HepG2 (cell line): ENCODE measurements at regions not wholly inside any gene's neighbourhood (a gene's known extent, or its start where the extent isn't known, plus 50 kb on each side); places are given as distances from the start of the nearest gene placed in this dataset.

ENCODE experiments used
- ATAC-seq: fragments of 200-7000 bp; cut with Tn5 transposase; 3 replicates; pipeline ENCODE4 v1.9.1; 2020; ENCODE audit warnings: mild to moderate bottlenecking, moderate library complexity
- BruUV-seq: library from RNA; stranded (reverse); fragments of 400-500 nt; replicated peaks from 2 replicates; lab custom pipeline; 2021; lab: Mats Ljungman, UMichigan
- CTCF ChIA-PET: fragments of 300-600 bp; formaldehyde crosslinking; extraction: SDS; loops from one replicate; lab custom pipeline; 2021; ENCODE audit warnings: low total read pairs, inconsistent platforms, low intra/inter-chr PET ratio; lab: Yijun Ruan, JAX
- POLR2A ChIA-PET: fragments of 350-600 bp; sonication (Branson Sonifier 250); formaldehyde crosslinking; loops from one replicate; lab custom pipeline; 2020; ENCODE audit warnings: antibody characterized with exemption, inconsistent platforms; lab: Yijun Ruan, JAX
- DNase-seq: peaks from one replicate; pipeline ENCODE4 v3.0.0-alpha.2; 2015; ENCODE audit warnings: low spot score
- FAIRE-seq: peaks from 3 replicates; lab custom pipeline; 2011; peaks lifted over from hg19 to GRCh38; lab: Jason Lieb, UNC
- H2AFZ ChIP-seq: one replicate; pipeline ENCODE4 v1.6.1; 2011; ENCODE audit warnings: low read length, inconsistent platforms
- H3K27ac ChIP-seq: fragments of 300-600 bp; 3 replicates; pipeline ENCODE4 v1.8.0; 2011; ENCODE audit warnings: mixed run types, mild to moderate bottlenecking, mixed read lengths, low read length, inconsistent platforms; ENCODE audit not compliant: insufficient read depth; ENCODE audit errors: extremely low read length
- H3K27me3 ChIP-seq, 2 experiments: fragments of 200-600 bp in 1 of 2; 2 replicates in 1 of 2; 3 replicates in 1 of 2; pipeline versions ENCODE4 v1.6.0 to v1.8.0; 2011; ENCODE audit warnings: low read length in 2 of 2, mild to moderate bottlenecking in 2 of 2, moderate library complexity in 2 of 2, inconsistent platforms in 1 of 2; ENCODE audit not compliant: insufficient read depth in 2 of 2, control insufficient read depth in 1 of 2
- H3K36me3 ChIP-seq, 2 experiments: fragments of 200-600 bp in 1 of 2; replicated peaks in 1 of 2; 2 replicates in 1 of 2; 3 replicates in 1 of 2; pipeline versions ENCODE4 v1.5.1 to v1.8.0; 2011; ENCODE audit warnings: low read length in 2 of 2, inconsistent platforms in 1 of 2; ENCODE audit not compliant: insufficient read depth in 2 of 2, control insufficient read depth in 1 of 2
- H3K4me1 ChIP-seq: 2 replicates; pipeline ENCODE4 v1.5.1; 2012; ENCODE audit warnings: low read length, inconsistent platforms; ENCODE audit not compliant: insufficient read depth
- H3K4me2 ChIP-seq: 2 replicates; pipeline ENCODE4 v1.6.0; 2011; ENCODE audit warnings: low read depth, low read length, inconsistent platforms
- H3K4me3 ChIP-seq, 3 experiments: fragments of 200-600 bp in 1 of 3; sonication (generic), shearing (Covaris generic) in 1 of 3; replicated peaks in 1 of 3; 2 replicates each; pipeline ENCODE4 v1.5.1; 2011 to 2016; ENCODE audit warnings: low read length in 3 of 3, inconsistent platforms in 2 of 3, low read depth in 2 of 3, mild to moderate bottlenecking in 2 of 3, control low read depth in 1 of 3, mixed read lengths in 1 of 3; ENCODE audit not compliant: insufficient read depth in 1 of 3
- H3K79me2 ChIP-seq: one replicate; pipeline ENCODE4 v1.6.1; 2011; ENCODE audit warnings: low read length, inconsistent platforms; ENCODE audit not compliant: insufficient read depth
- H3K9ac ChIP-seq: 2 replicates; pipeline ENCODE4 v1.6.0; 2011; ENCODE audit warnings: mild to moderate bottlenecking, low read depth, low read length, inconsistent platforms; ENCODE audit not compliant: insufficient read depth
- H3K9me3 ChIP-seq: 2 replicates; pipeline ENCODE4 v1.5.1; 2012; ENCODE audit warnings: mild to moderate bottlenecking, low read length
- H4K20me1 ChIP-seq: 2 replicates; pipeline ENCODE4 v1.6.0; 2011; ENCODE audit warnings: inconsistent platforms, mild to moderate bottlenecking, low read length, moderate library complexity; ENCODE audit not compliant: insufficient read depth
- ARNT ChIP-seq: fragments of 450-650 bp; IDR thresholded peaks from 2 replicates; pipeline ENCODE4 v1.6.1; 2017
- ATM ChIP-seq: fragments of 450-650 bp; IDR thresholded peaks from 2 replicates; pipeline ENCODE4 v1.7.1; 2017; ENCODE audit warnings: mild to moderate bottlenecking, borderline replicate concordance
- FOXA1 ChIP-seq, 2 experiments: fragments of 450-650 bp in 1 of 2; sonication (generic) in 1 of 2; formaldehyde crosslinking in 1 of 2; IDR thresholded peaks; 2 replicates each; pipeline versions ENCODE4 v1.4.0 to v1.6.1; 2016 to 2020; ENCODE audit warnings: missing genetic modification reagents in 1 of 2
- GPN1 ChIP-seq: sonication (generic); formaldehyde crosslinking; IDR thresholded peaks from 2 replicates; pipeline ENCODE4 v1.5.1; 2020; ENCODE audit warnings: missing genetic modification reagents, borderline replicate concordance
- MTA1 ChIP-seq: sonication (generic); formaldehyde crosslinking; IDR thresholded peaks from 2 replicates; pipeline ENCODE4 v1.4.0; 2020; ENCODE audit warnings: missing genetic modification reagents, mild to moderate bottlenecking, borderline replicate concordance
- PAWR ChIP-seq: sonication (generic); formaldehyde crosslinking; IDR thresholded peaks from 2 replicates; pipeline ENCODE4 v1.4.0; 2020; ENCODE audit warnings: missing genetic modification reagents, mild to moderate bottlenecking, borderline replicate concordance
- RELA ChIP-seq: sonication (generic); formaldehyde crosslinking; IDR thresholded peaks from 2 replicates; pipeline ENCODE4 v1.4.0; 2020; ENCODE audit warnings: missing genetic modification reagents
- SAFB2 ChIP-seq: sonication (generic); formaldehyde crosslinking; IDR thresholded peaks from 2 replicates; pipeline ENCODE4 v1.5.1; 2020; ENCODE audit warnings: missing genetic modification reagents, low read depth, mild to moderate bottlenecking, borderline replicate concordance
- SETDB1 ChIP-seq: sonication (generic); formaldehyde crosslinking; IDR thresholded peaks from 2 replicates; pipeline ENCODE4 v1.5.1; 2020; ENCODE audit warnings: missing genetic modification reagents, mild to moderate bottlenecking, borderline replicate concordance
- SOX6 ChIP-seq, 2 experiments: fragments of 450-650 bp in 1 of 2; sonication (generic) in 1 of 2; formaldehyde crosslinking in 1 of 2; IDR thresholded peaks; 2 replicates each; pipeline versions ENCODE4 v1.4.0 to v1.6.1; 2017 to 2020; ENCODE audit warnings: antibody characterized with exemption in 1 of 2, mild to moderate bottlenecking in 1 of 2, missing genetic modification reagents in 1 of 2
- TOE1 ChIP-seq: sonication (generic); formaldehyde crosslinking; IDR thresholded peaks from 2 replicates; pipeline ENCODE4 v1.4.0; 2020; ENCODE audit warnings: mild to moderate bottlenecking, missing genetic modification reagents
- ZFY ChIP-seq: sonication (generic); formaldehyde crosslinking; IDR thresholded peaks from 2 replicates; pipeline ENCODE4 v1.4.0; 2020; ENCODE audit warnings: missing genetic modification reagents
- ZNF253 ChIP-seq: sonication (generic); formaldehyde crosslinking; IDR thresholded peaks from 2 replicates; pipeline ENCODE4 v1.8.0; 2022; ENCODE audit warnings: mild to moderate bottlenecking, missing genetic modification reagents, borderline replicate concordance
- ZNF354B ChIP-seq: sonication (generic); formaldehyde crosslinking; IDR thresholded peaks from 2 replicates; pipeline ENCODE4 v1.8.0; 2022; ENCODE audit warnings: mild to moderate bottlenecking, missing genetic modification reagents
- ZNF772 ChIP-seq: sonication (generic); formaldehyde crosslinking; IDR thresholded peaks from 2 replicates; pipeline ENCODE4 v1.5.0; 2020; ENCODE audit warnings: mild to moderate bottlenecking, missing genetic modification reagents
- ZNF792 ChIP-seq: IDR thresholded peaks from 2 replicates; pipeline ENCODE4 v1.6.1; 2016
- WGBS: methylation state at CpG from one replicate; pipeline ENCODE4 v1.1.6; 2017; ENCODE audit warnings: low lambda C conversion rate; 5-methylcytosine and 5-hydroxymethylcytosine counted together
- in situ Hi-C: cut with HindIII; loops from 2 replicates; pipeline ENCODE4 v1.10.0; 2017; ENCODE audit warnings: low pct_unique_long_range_greater_than_20kb; ENCODE audit not compliant: extremely low pct_ligation_motif_present
- intact Hi-C: fragments of 100-400 bp; cut with micrococcal nuclease; formaldehyde crosslinking; loops from one replicate; pipeline ENCODE4 v1.10.0; 2022; ENCODE audit not compliant: unreplicated experiment
- TF ChIP-seq, protein P1 (sequence below): sonication (generic); formaldehyde crosslinking; IDR thresholded peaks from 2 replicates; pipeline ENCODE4 v1.4.0; 2020; ENCODE audit warnings: missing genetic modification reagents, borderline replicate concordance
- TF ChIP-seq, protein P2 (sequence below): sonication (generic); formaldehyde crosslinking; IDR thresholded peaks from 2 replicates; pipeline ENCODE4 v1.4.0; 2020; ENCODE audit warnings: missing genetic modification reagents, borderline replicate concordance
- TF ChIP-seq, protein P3 (sequence below): sonication (generic); formaldehyde crosslinking; IDR thresholded peaks from 2 replicates; pipeline ENCODE4 v1.4.0; 2020; ENCODE audit warnings: missing genetic modification reagents
- TF ChIP-seq, protein P4 (sequence below): sonication (generic); formaldehyde crosslinking; IDR thresholded peaks from 2 replicates; pipeline ENCODE4 v1.5.0; 2020; ENCODE audit warnings: missing genetic modification reagents

DNA sequence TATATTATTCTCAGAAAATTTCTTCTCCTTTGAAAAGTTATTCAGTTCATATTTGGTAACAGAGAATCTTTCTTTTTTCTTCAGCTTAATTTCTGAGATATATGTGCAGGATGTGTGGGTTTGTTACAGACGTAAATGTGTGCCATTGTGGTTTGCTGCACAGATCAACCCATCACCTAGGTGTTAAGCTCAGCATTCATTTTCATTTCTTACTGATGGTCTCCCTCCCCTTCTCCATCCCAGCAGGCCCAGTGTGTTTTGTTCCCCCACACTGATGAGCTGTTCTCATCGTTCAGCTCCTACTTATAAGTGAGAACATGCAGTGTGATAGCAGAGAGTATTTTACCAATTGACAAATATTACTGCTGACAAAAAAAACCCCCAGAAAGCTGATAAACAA lies 330.0 kb upstream of the CHD1 start:
- 4% methylated on average over 2 of the region's 2 CpGs for WGBS
- Histone ChIP-seq H2AFZ (no peak overlapping the region), H3K9me3 (0 out of 2 replicates have a peak, but pooled peaks cover 7% of the 10 kb centered on the region), H3K4me3 (no peak overlapping the region), H3K27ac (no peak overlapping the region), H3K79me2 (no peaks in the 10 kb centered on the region), H3K27me3 (no peaks in the 10 kb centered on the region), H3K4me2 (no peak overlapping the region), H3K36me3 (no peaks in the 10 kb centered on the region), H3K4me1 (no peaks in the 10 kb centered on the region), H4K20me1 (no peaks in the 10 kb centered on the region), H3K9ac (no peak overlapping the region)
- BruUV-seq: no TSS peak
- no peak for TF ChIP-seq RELA (CRISPR knock-in tag)
- TF ChIP-seq, protein P1, sequence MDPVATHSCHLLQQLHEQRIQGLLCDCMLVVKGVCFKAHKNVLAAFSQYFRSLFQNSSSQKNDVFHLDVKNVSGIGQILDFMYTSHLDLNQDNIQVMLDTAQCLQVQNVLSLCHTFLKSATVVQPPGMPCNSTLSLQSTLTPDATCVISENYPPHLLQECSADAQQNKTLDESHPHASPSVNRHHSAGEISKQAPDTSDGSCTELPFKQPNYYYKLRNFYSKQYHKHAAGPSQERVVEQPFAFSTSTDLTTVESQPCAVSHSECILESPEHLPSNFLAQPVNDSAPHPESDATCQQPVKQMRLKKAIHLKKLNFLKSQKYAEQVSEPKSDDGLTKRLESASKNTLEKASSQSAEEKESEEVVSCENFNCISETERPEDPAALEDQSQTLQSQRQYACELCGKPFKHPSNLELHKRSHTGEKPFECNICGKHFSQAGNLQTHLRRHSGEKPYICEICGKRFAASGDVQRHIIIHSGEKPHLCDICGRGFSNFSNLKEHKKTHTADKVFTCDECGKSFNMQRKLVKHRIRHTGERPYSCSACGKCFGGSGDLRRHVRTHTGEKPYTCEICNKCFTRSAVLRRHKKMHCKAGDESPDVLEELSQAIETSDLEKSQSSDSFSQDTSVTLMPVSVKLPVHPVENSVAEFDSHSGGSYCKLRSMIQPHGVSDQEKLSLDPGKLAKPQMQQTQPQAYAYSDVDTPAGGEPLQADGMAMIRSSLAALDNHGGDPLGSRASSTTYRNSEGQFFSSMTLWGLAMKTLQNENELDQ (CRISPR knock-in tag): no peak
- TF ChIP-seq, protein P2, sequence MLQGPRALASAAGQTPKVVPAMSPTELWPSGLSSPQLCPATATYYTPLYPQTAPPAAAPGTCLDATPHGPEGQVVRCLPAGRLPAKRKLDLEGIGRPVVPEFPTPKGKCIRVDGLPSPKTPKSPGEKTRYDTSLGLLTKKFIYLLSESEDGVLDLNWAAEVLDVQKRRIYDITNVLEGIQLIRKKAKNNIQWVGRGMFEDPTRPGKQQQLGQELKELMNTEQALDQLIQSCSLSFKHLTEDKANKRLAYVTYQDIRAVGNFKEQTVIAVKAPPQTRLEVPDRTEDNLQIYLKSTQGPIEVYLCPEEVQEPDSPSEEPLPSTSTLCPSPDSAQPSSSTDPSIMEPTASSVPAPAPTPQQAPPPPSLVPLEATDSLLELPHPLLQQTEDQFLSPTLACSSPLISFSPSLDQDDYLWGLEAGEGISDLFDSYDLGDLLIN (CRISPR knock-in tag): no peak
- no peak for TF ChIP-seq ZNF253 (CRISPR knock-in tag)
- no peak for TF ChIP-seq ZNF354B (CRISPR knock-in tag)
- TF ChIP-seq TOE1: no peak
- no peak for TF ChIP-seq ZFY
- no peak for TF ChIP-seq ZNF792 (CRISPR knock-in tag)
- no peak for TF ChIP-seq ATM
- TF ChIP-seq GPN1 (CRISPR knock-in tag): no peak
- TF ChIP-seq SOX6 (IDR thresholded peaks at IDR 0.05): no peak
- no peak for TF ChIP-seq SOX6 (CRISPR knock-in tag; IDR thresholded peaks at IDR 0.05)
- TF ChIP-seq SAFB2 (CRISPR knock-in tag): no peak
- TF ChIP-seq SETDB1 (CRISPR knock-in tag): no peak
- TF ChIP-seq FOXA1 (IDR thresholded peaks at IDR 0.05): no peak
- no peak for TF ChIP-seq FOXA1 (CRISPR knock-in tag; IDR thresholded peaks at IDR 0.05)
- TF ChIP-seq MTA1 (CRISPR knock-in tag): no peak
- no peak for TF ChIP-seq ZNF772 (CRISPR knock-in tag)
- TF ChIP-seq PAWR (CRISPR knock-in tag): no peak
- TF ChIP-seq ARNT: no peak
- TF ChIP-seq, protein P3, sequence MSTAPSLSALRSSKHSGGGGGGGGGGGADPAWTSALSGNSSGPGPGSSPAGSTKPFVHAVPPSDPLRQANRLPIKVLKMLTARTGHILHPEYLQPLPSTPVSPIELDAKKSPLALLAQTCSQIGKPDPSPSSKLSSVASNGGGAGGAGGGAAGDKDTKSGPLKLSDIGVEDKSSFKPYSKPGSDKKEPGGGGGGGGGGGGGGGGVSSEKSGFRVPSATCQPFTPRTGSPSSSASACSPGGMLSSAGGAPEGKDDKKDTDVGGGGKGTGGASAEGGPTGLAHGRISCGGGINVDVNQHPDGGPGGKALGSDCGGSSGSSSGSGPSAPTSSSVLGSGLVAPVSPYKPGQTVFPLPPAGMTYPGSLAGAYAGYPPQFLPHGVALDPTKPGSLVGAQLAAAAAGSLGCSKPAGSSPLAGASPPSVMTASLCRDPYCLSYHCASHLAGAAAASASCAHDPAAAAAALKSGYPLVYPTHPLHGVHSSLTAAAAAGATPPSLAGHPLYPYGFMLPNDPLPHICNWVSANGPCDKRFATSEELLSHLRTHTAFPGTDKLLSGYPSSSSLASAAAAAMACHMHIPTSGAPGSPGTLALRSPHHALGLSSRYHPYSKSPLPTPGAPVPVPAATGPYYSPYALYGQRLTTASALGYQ (CRISPR knock-in tag): no peak
- TF ChIP-seq, protein P4, sequence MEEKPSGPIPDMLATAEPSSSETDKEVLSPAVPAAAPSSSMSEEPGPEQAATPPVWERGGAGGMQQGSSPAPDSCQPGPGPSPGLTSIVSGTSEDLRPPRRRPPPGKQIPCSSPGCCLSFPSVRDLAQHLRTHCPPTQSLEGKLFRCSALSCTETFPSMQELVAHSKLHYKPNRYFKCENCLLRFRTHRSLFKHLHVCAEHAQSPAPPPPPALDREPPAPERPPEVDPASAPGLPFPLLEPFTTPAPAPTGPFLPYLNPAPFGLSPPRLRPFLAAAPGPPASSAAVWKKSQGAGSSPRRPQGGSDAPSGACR (CRISPR knock-in tag): no peak
- intact Hi-C loops: no loop called here
- CTCF ChIA-PET: no interaction called here
- ATAC-seq (no peak), DNase-seq (no peak), FAIRE-seq (no peak)
- in situ Hi-C loops: no loop called here
- POLR2A ChIA-PET: no interaction called here
